Stimulated activated CD4-positive, alpha-beta T cell treated with anti-CD3 and anti-CD28 coated beads, Interleukin-2, amount 100 ng/mL, for 48 hours (primary cell): ENCODE measurements at regions not wholly inside any gene's neighbourhood (a gene's known extent, or its start where the extent isn't known, plus 50 kb on each side); places are given as distances from the start of the nearest gene placed in this dataset.

Experiments
- DNase-seq, 2 donors: peaks; one replicate each; pipeline ENCODE4 v3.0.0-alpha.2; 2020

- DNase-seq, result no peak
These were observed 379.6 kb downstream of the HRH4 start for GRCh38 chr18:24840051-24840450.

GRCh38 chr18:24840640-24841039, 380.2 kb downstream of the HRH4 start:
- DNase-seq, result no peak

GRCh38 chr18:24841536-24841935, 381.1 kb downstream of the HRH4 start:
- DNase-seq, result no peak

- no peak for DNase-seq
These were observed 382.7 kb downstream of the HRH4 start for GRCh38 chr18:24843123-24843522.

GRCh38 chr18:24846138-24846537, 385.7 kb downstream of the HRH4 start:
- DNase-seq, result no peak

GRCh38 chr18:24850532-24850931, 390.1 kb downstream of the HRH4 start:
- no peak for DNase-seq

GRCh38 chr18:24853076-24853475, 392.6 kb downstream of the HRH4 start:
- no peak for DNase-seq

- DNase-seq, result no peak
These were observed 400.7 kb downstream of the HRH4 start for GRCh38 chr18:24860978-24861680.

- no peak for DNase-seq
These were observed 401.9 kb downstream of the HRH4 start for GRCh38 chr18:24862201-24862816.

GRCh38 chr18:24868311-24868710, 407.9 kb downstream of the HRH4 start:
- no peak for DNase-seq

- no peak for DNase-seq
These were observed 408.4 kb downstream of the HRH4 start for GRCh38 chr18:24868760-24869237.

GRCh38 chr18:24869285-24869684, 408.8 kb downstream of the HRH4 start:
- no peak for DNase-seq

- no peak for DNase-seq
These were observed 414.8 kb downstream of the HRH4 start for GRCh38 chr18:24875286-24875685.

- no peak for DNase-seq
These were observed 415.3 kb downstream of the HRH4 start for GRCh38 chr18:24875777-24876176.

GRCh38 chr18:24876266-24876665, 415.8 kb downstream of the HRH4 start:
- no peak for DNase-seq

- no peak for DNase-seq
These were observed 416.6 kb downstream of the HRH4 start for GRCh38 chr18:24877066-24877465.

- no peak for DNase-seq
These were observed 417.1 kb downstream of the HRH4 start for GRCh38 chr18:24877546-24877945.

- DNase-seq, result no peak
These were observed 417.9 kb downstream of the HRH4 start for GRCh38 chr18:24878289-24878688.

- no peak for DNase-seq
These were observed 424.8 kb downstream of the HRH4 start for GRCh38 chr18:24885276-24885675.

- DNase-seq, result no peak
These were observed 434.4 kb downstream of the HRH4 start for GRCh38 chr18:24894880-24895279.

- DNase-seq, result no peak
These were observed 437.0 kb downstream of the HRH4 start for GRCh38 chr18:24897461-24897860.

GRCh38 chr18:24910221-24910620, 441.7 kb downstream of the ZNF521 start:
- DNase-seq, result no peak

GRCh38 chr18:24913507-24914170, 438.3 kb downstream of the ZNF521 start:
- DNase-seq, result no peak

GRCh38 chr18:24914171-24914525, 437.8 kb downstream of the ZNF521 start:
- DNase-seq, result no peak
